Panc1 (cell line): ENCODE measurements at regions not wholly inside any gene's neighbourhood (a gene's known extent, or its start where the extent isn't known, plus 50 kb on each side); places are given as distances from the start of the nearest gene placed in this dataset.

Experiments used
- ATAC-seq: fragments of 200-7000 bp; cut with Tn5 transposase; 2 replicates; pipeline ENCODE4 v1.9.1; 2020; ENCODE audit warnings: mild to moderate bottlenecking, moderate library complexity
- BruUV-seq: library from RNA; stranded (reverse); fragments of 400-500 nt; replicated peaks from 2 replicates; lab custom pipeline; 2021; lab: Mats Ljungman, UMichigan
- CTCF ChIA-PET: fragments of 300-600 bp; sonication (Branson Sonifier 250); formaldehyde crosslinking; loops from one replicate; lab custom pipeline; 2022; ENCODE audit warnings: antibody characterized with exemption; lab: Charles Lee
- POLR2A ChIA-PET: fragments of 300-600 bp; sonication (Branson Sonifier 250); formaldehyde crosslinking; loops from one replicate; lab custom pipeline; 2022; ENCODE audit warnings: antibody characterized with exemption; lab: Charles Lee
- DNase-seq: peaks from one replicate; pipeline ENCODE4 v3.0.0-alpha.2; 2010; ENCODE audit warnings: low read depth, low spot score
- H3K27ac ChIP-seq: 2 replicates; pipeline ENCODE4 v1.5.1; 2011; ENCODE audit warnings: mild to moderate bottlenecking, low read length, inconsistent platforms
- H3K27me3 ChIP-seq: fragments of 200-500 bp; sonication (Bioruptor generic); 2 replicates; pipeline ENCODE4 v1.6.0; 2014; ENCODE audit warnings: low read length, inconsistent platforms; ENCODE audit not compliant: control insufficient read depth, insufficient read depth
- H3K36me3 ChIP-seq: fragments of 200-500 bp; sonication (Bioruptor generic); 2 replicates; pipeline ENCODE4 v1.5.1; 2014; ENCODE audit warnings: inconsistent platforms, mild to moderate bottlenecking, low read length, moderate library complexity; ENCODE audit not compliant: control insufficient read depth, insufficient read depth
- H3K4me1 ChIP-seq: 2 replicates; pipeline ENCODE4 v1.5.1; 2011; ENCODE audit warnings: inconsistent platforms, mild to moderate bottlenecking, low read length, moderate library complexity; ENCODE audit not compliant: control insufficient read depth, insufficient read depth
- H3K4me3 ChIP-seq, 2 experiments: 2 replicates each; pipeline ENCODE4 v1.5.1; 2011 to 2012; ENCODE audit warnings: low read depth in 2 of 2, low read length in 2 of 2, mild to moderate bottlenecking in 2 of 2, inconsistent platforms in 1 of 2, moderate library complexity in 1 of 2
- H3K9me3 ChIP-seq: fragments of 200-500 bp; sonication (Bioruptor generic); 2 replicates; pipeline ENCODE4 v1.5.1; 2014; ENCODE audit warnings: low read depth, mild to moderate bottlenecking, inconsistent platforms, low read length, moderate library complexity; ENCODE audit not compliant: control insufficient read depth, insufficient read depth
- CTCF ChIP-seq: fragments of 450-650 bp; IDR thresholded peaks from 2 replicates; pipeline ENCODE4 v1.5.1; 2017; ENCODE audit warnings: mild to moderate bottlenecking
- POLR2AphosphoS5 ChIP-seq: IDR thresholded peaks from 2 replicates; pipeline ENCODE4 v1.6.1; 2012; ENCODE audit warnings: mild to moderate bottlenecking, low read depth, low read length, moderate library complexity
- REST ChIP-seq, 2 experiments: IDR thresholded peaks; 2 replicates each; pipeline ENCODE4 v1.6.1; 2011 to 2012; ENCODE audit warnings: low read depth in 2 of 2, control low read depth in 1 of 2, low read length in 1 of 2, mild to moderate bottlenecking in 1 of 2, moderate library complexity in 1 of 2; ENCODE audit not compliant: insufficient read depth in 1 of 2
- SIN3A ChIP-seq: IDR thresholded peaks from 2 replicates; pipeline ENCODE4 v1.6.1; 2012; ENCODE audit warnings: low read depth, mild to moderate bottlenecking, low read length, moderate library complexity, borderline replicate concordance; ENCODE audit not compliant: insufficient read depth
- TCF7L2 ChIP-seq: IDR thresholded peaks from 2 replicates; pipeline ENCODE4 v1.6.1; 2011; ENCODE audit warnings: mild to moderate bottlenecking, low read depth, low read length, inconsistent platforms
- in situ Hi-C: cut with HindIII; loops from 2 replicates; pipeline ENCODE4 v1.10.0; 2016; ENCODE audit warnings: low sequenced_read_pairs, low pct_unique_long_range_greater_than_20kb
- intact Hi-C: fragments of 100-400 bp; cut with micrococcal nuclease; formaldehyde crosslinking; loops from one replicate; pipeline ENCODE4 v1.10.0; 2022; ENCODE audit not compliant: unreplicated experiment

GRCh38 chr5:4513381-4513780 is 626.7 kb upstream of the ADAMTS16 start:
- no peaks in the 10 kb centered on the region for H3K36me3 ChIP-seq
- H3K27me3 ChIP-seq = peaks cover 4% of the 10 kb centered on the region; the same call in 1 of the 2 replicates
- no peaks in the 10 kb centered on the region for H3K9me3 ChIP-seq
- intact Hi-C loops (loop anchor here (10.0 kb wide), 1 partner anchor 351 kb away; no protein-coding TSS in a partner anchor), in situ Hi-C loops (no loop called here)
- H3K4me1 ChIP-seq = peaks cover 4% of the 10 kb centered on the region; the same call in 1 of the 2 replicates
- ATAC-seq (no peak), DNase-seq (no peak)
- no peak overlapping the region for H3K27ac ChIP-seq
- no peak overlapping the region for H3K4me3 ChIP-seq
- no TSS peak for BruUV-seq
- TF ChIP-seq SIN3A (no peak), POLR2AphosphoS5 (no peak), REST (IDR thresholded peaks at IDR 0.05; ENCODE audit: insufficient read depth in 1 of 2, low read depth in 2 of 2, low read length in 1 of 2) (no peak), CTCF (no peak), TCF7L2 (no peak)
- POLR2A ChIA-PET = no interaction called here
- CTCF ChIA-PET = no interaction called here

GRCh38 chr5:4514067-4514648 is 626.0 kb upstream of the ADAMTS16 start:
- no peak for DNase-seq
- ATAC-seq = no peak
- intact Hi-C loops (loop anchor here (10.0 kb wide), 1 partner anchor 351 kb away; no protein-coding TSS in a partner anchor), in situ Hi-C loops (no loop called here)
- ChIA-PET CTCF (no interaction called here), POLR2A (no interaction called here)
- no peaks in the 10 kb centered on the region for H3K36me3 ChIP-seq
- TF ChIP-seq REST (IDR thresholded peaks at IDR 0.05; ENCODE audit: insufficient read depth in 1 of 2, low read depth in 2 of 2, low read length in 1 of 2) (no peak), POLR2AphosphoS5 (no peak), TCF7L2 (no peak), SIN3A (no peak), CTCF (no peak)
- no TSS peak for BruUV-seq
- H3K9me3 ChIP-seq = no peaks in the 10 kb centered on the region
- H3K27ac ChIP-seq = no peak overlapping the region
- H3K27me3 ChIP-seq = peaks cover 4% of the 10 kb centered on the region; the same call in 1 of the 2 replicates
- peaks cover 4% of the 10 kb centered on the region; the same call in 1 of the 2 replicates for H3K4me1 ChIP-seq
- no peak overlapping the region for H3K4me3 ChIP-seq
